H9 (cell line): ENCODE measurements at regions not wholly inside any gene's neighbourhood (a gene's known extent, or its start where the extent isn't known, plus 50 kb on each side); places are given as distances from the start of the nearest gene placed in this dataset.

Source experiments
- DNase-seq: peaks from one replicate; pipeline ENCODE4 v3.0.0-alpha.2; 2017
- H2AFZ ChIP-seq: one replicate; pipeline ENCODE4 v1.6.1; 2013; ENCODE audit warnings: mild to moderate bottlenecking, low read length, control low read depth, moderate library complexity
- H2AK5ac ChIP-seq: 2 replicates; pipeline ENCODE4 v1.6.1; 2013; ENCODE audit warnings: low read length, control low read depth, mixed read lengths; ENCODE audit not compliant: insufficient read length
- H2BK120ac ChIP-seq: one replicate; pipeline ENCODE4 v1.6.1; 2013; ENCODE audit warnings: low read depth, mild to moderate bottlenecking, low read length, control low read depth, inconsistent platforms; ENCODE audit not compliant: poor library complexity, severe bottlenecking
- H2BK12ac ChIP-seq: 2 replicates; pipeline ENCODE4 v1.6.1; 2013; ENCODE audit warnings: low read length, control low read depth, mixed read lengths, low read depth; ENCODE audit not compliant: insufficient read length
- H2BK15ac ChIP-seq: 2 replicates; pipeline ENCODE4 v1.6.1; 2013; ENCODE audit warnings: low read depth, low read length, control low read depth
- H2BK20ac ChIP-seq: one replicate; pipeline ENCODE4 v1.6.1; 2013; ENCODE audit warnings: low read depth, mild to moderate bottlenecking, low read length, control low read depth, inconsistent platforms; ENCODE audit not compliant: poor library complexity, severe bottlenecking
- H2BK5ac ChIP-seq: 2 replicates; pipeline ENCODE4 v1.6.1; 2013; ENCODE audit warnings: low read length, control low read depth, mixed read lengths; ENCODE audit not compliant: insufficient read length
- H3K14ac ChIP-seq: 2 replicates; pipeline ENCODE4 v1.6.1; 2013; ENCODE audit warnings: low read length, control low read depth; ENCODE audit not compliant: insufficient read depth
- H3K18ac ChIP-seq: 2 replicates; pipeline ENCODE4 v1.6.1; 2013; ENCODE audit warnings: low read depth, mild to moderate bottlenecking, mixed read lengths, low read length, control low read depth; ENCODE audit not compliant: insufficient read length
- H3K23ac ChIP-seq: 2 replicates; pipeline ENCODE4 v1.6.1; 2013; ENCODE audit warnings: low read length, control low read depth, mixed read lengths, low read depth; ENCODE audit not compliant: insufficient read length
- H3K23me2 ChIP-seq: 2 replicates; pipeline ENCODE4 v1.6.1; 2013; ENCODE audit warnings: low read depth, mild to moderate bottlenecking, mixed read lengths, low read length, control low read depth; ENCODE audit not compliant: insufficient read length, poor library complexity, severe bottlenecking
- H3K27ac ChIP-seq: 2 replicates; pipeline ENCODE4 v1.5.1; 2013; ENCODE audit warnings: low read length, control low read depth, mixed read lengths, low read depth; ENCODE audit not compliant: insufficient read length
- H3K27me3 ChIP-seq: 2 replicates; pipeline ENCODE4 v1.6.1; 2013; ENCODE audit warnings: low read length, control low read depth, inconsistent platforms; ENCODE audit not compliant: insufficient read depth
- H3K4ac ChIP-seq: 2 replicates; pipeline ENCODE4 v1.6.1; 2013; ENCODE audit warnings: low read depth, mild to moderate bottlenecking, control low read depth, inconsistent platforms, low read length, moderate library complexity
- H3K4me1 ChIP-seq: 2 replicates; pipeline ENCODE4 v1.6.1; 2013; ENCODE audit warnings: low read length, control low read depth, inconsistent platforms; ENCODE audit not compliant: insufficient read depth
- H3K4me2 ChIP-seq: 2 replicates; pipeline ENCODE4 v1.6.1; 2013; ENCODE audit warnings: low read length, control low read depth, mixed read lengths; ENCODE audit not compliant: insufficient read length, insufficient read depth
- H3K56ac ChIP-seq: 2 replicates; pipeline ENCODE4 v1.6.1; 2013; ENCODE audit warnings: low read depth, mild to moderate bottlenecking, mixed read lengths, low read length, control low read depth; ENCODE audit not compliant: insufficient read length
- H3K79me1 ChIP-seq: 2 replicates; pipeline ENCODE4 v1.6.1; 2013; ENCODE audit warnings: low read depth, mild to moderate bottlenecking, moderate library complexity, low read length, control low read depth, inconsistent platforms; ENCODE audit not compliant: insufficient read depth, poor library complexity, severe bottlenecking
- H3K79me2 ChIP-seq: 2 replicates; pipeline ENCODE4 v1.6.1; 2013; ENCODE audit warnings: low read length, control low read depth, inconsistent platforms; ENCODE audit not compliant: insufficient read depth
- H3K9ac ChIP-seq: 2 replicates; pipeline ENCODE4 v1.6.1; 2013; ENCODE audit warnings: low read length, control low read depth, mixed read lengths; ENCODE audit not compliant: insufficient read length; ENCODE audit errors: extremely low read depth
- H3K9me3 ChIP-seq: one replicate; pipeline ENCODE4 v1.6.1; 2013; ENCODE audit warnings: low read depth, low read length, inconsistent platforms; ENCODE audit not compliant: control insufficient read depth
- H3T11ph ChIP-seq: one replicate; pipeline ENCODE4 v1.6.1; 2013; ENCODE audit warnings: mild to moderate bottlenecking, low read length, control low read depth, inconsistent platforms
- H4K20me1 ChIP-seq: one replicate; pipeline ENCODE4 v1.6.1; 2013; ENCODE audit not compliant: control insufficient read depth, insufficient read length, insufficient read depth
- H4K5ac ChIP-seq: 2 replicates; pipeline ENCODE4 v1.6.1; 2013; ENCODE audit warnings: low read depth, mild to moderate bottlenecking, mixed read lengths, low read length, control low read depth; ENCODE audit not compliant: insufficient read length
- H4K8ac ChIP-seq: replicated peaks from 2 replicates; pipeline ENCODE4 v1.6.1; 2013; ENCODE audit warnings: low read length, control low read depth, mixed read lengths, low read depth; ENCODE audit not compliant: insufficient read length
- H4K91ac ChIP-seq: 2 replicates; pipeline ENCODE4 v1.6.1; 2013; ENCODE audit warnings: low read depth, mild to moderate bottlenecking, moderate library complexity, mixed read lengths, low read length, control low read depth; ENCODE audit not compliant: insufficient read length
- H3K27ac Mint-ChIP-seq, 3 experiments: 2 replicates in 2 of 3; 3 replicates in 1 of 3; pipeline ENCODE4 v1.8.0; 2020 to 2021; ENCODE audit warnings: mixed read lengths in 3 of 3, mild to moderate bottlenecking in 1 of 3, moderate library complexity in 1 of 3
- H3K27me3 Mint-ChIP-seq: 2 replicates; pipeline ENCODE4 v1.8.0; 2021; ENCODE audit warnings: low read depth, mild to moderate bottlenecking, moderate library complexity, mixed read lengths
- H3K36me3 Mint-ChIP-seq, 3 experiments: 2 replicates in 2 of 3; 3 replicates in 1 of 3; pipeline ENCODE4 v1.8.0; 2020 to 2021; ENCODE audit warnings: low read depth in 3 of 3, mixed read lengths in 3 of 3; ENCODE audit not compliant: insufficient read depth in 1 of 3
- H3K4me1 Mint-ChIP-seq, 2 experiments: 2 replicates each; pipeline ENCODE4 v1.8.0; 2020; ENCODE audit warnings: mixed read lengths in 2 of 2
- H3K4me3 Mint-ChIP-seq, 2 experiments: 2 replicates in 1 of 2; 3 replicates in 1 of 2; pipeline ENCODE4 v1.8.0; 2020 to 2021; ENCODE audit warnings: mild to moderate bottlenecking in 2 of 2, mixed read lengths in 2 of 2, moderate library complexity in 1 of 2
- H3K9me3 Mint-ChIP-seq, 2 experiments: 2 replicates in 1 of 2; 3 replicates in 1 of 2; pipeline ENCODE4 v1.8.0; 2020; ENCODE audit warnings: mild to moderate bottlenecking in 2 of 2, mixed read lengths in 2 of 2, moderate library complexity in 1 of 2
- TF ChIP-seq, protein P1 (sequence below): fragments of 200-600 bp; sonication (generic); conservative IDR thresholded peaks from 3 replicates; pipeline ENCODE4 v1.8.0; 2021; ENCODE audit warnings: antibody characterized with exemption, mild to moderate bottlenecking

DNA sequence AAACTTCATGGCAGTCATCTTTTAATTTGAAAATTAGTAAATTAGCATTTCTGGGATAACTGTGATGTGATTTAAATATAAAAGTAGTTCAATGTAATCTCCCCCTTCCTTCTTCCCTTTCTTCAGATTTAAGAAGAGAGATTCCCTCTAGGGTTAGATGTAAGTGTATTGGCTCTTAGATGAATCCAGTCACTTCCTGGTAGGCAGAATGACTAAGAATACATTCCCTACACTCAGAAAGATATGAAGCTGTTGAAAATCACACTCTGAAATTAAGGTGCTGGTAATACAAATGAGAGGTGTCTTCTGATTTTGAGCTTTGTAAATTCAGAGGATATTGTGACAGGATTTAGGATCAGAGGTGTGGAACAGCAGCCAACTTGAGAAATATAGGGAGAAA is 71.6 kb downstream of the TDRD15 start:
- Histone ChIP-seq H3K4me1 (no peaks in the 10 kb centered on the region), H3K27ac (no peak overlapping the region), H2BK12ac (no peak overlapping the region), H3K18ac (no peak overlapping the region), H3K4ac (no peak overlapping the region), H4K8ac (no peak overlapping the region), H3K9ac (no peak overlapping the region), H2BK120ac (no peak overlapping the region), H3K56ac (no peak overlapping the region), H4K20me1 (no peaks in the 10 kb centered on the region), H4K5ac (no peak overlapping the region), H3T11ph (no peak overlapping the region), H3K23ac (no peak overlapping the region), H3K79me2 (no peaks in the 10 kb centered on the region), H3K14ac (no peak overlapping the region), H2AK5ac (no peak overlapping the region), H3K23me2 (no peaks in the 10 kb centered on the region), H4K91ac (no peak overlapping the region), H3K79me1 (no peaks in the 10 kb centered on the region), H3K9me3 (no peaks in the 10 kb centered on the region), H2BK5ac (no peak overlapping the region), H2AFZ (no peak overlapping the region), H2BK15ac (no peak overlapping the region), H3K27me3 (no peaks in the 10 kb centered on the region), H3K4me2 (no peak overlapping the region), H2BK20ac (no peak overlapping the region)
- no peak overlapping the region for H3K27ac Mint-ChIP-seq
- no peak for DNase-seq
- H3K27me3 Mint-ChIP-seq: no peaks in the 10 kb centered on the region
- H3K4me1 Mint-ChIP-seq: peaks cover 8 to 20% of the 10 kb centered on the region in 2 experiments
- H3K4me3 Mint-ChIP-seq: no peak overlapping the region
- H3K9me3 Mint-ChIP-seq: no peaks in the 10 kb centered on the region
- TF ChIP-seq, protein P1, sequence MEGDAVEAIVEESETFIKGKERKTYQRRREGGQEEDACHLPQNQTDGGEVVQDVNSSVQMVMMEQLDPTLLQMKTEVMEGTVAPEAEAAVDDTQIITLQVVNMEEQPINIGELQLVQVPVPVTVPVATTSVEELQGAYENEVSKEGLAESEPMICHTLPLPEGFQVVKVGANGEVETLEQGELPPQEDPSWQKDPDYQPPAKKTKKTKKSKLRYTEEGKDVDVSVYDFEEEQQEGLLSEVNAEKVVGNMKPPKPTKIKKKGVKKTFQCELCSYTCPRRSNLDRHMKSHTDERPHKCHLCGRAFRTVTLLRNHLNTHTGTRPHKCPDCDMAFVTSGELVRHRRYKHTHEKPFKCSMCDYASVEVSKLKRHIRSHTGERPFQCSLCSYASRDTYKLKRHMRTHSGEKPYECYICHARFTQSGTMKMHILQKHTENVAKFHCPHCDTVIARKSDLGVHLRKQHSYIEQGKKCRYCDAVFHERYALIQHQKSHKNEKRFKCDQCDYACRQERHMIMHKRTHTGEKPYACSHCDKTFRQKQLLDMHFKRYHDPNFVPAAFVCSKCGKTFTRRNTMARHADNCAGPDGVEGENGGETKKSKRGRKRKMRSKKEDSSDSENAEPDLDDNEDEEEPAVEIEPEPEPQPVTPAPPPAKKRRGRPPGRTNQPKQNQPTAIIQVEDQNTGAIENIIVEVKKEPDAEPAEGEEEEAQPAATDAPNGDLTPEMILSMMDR: no peak
- no peaks in the 10 kb centered on the region for H3K36me3 Mint-ChIP-seq
